ENCODE measurements at regions not wholly inside any gene's neighbourhood (a gene's known extent, or its start where the extent isn't known, plus 50 kb on each side); places are given as distances from the start of the nearest gene placed in this dataset.

DNA sequence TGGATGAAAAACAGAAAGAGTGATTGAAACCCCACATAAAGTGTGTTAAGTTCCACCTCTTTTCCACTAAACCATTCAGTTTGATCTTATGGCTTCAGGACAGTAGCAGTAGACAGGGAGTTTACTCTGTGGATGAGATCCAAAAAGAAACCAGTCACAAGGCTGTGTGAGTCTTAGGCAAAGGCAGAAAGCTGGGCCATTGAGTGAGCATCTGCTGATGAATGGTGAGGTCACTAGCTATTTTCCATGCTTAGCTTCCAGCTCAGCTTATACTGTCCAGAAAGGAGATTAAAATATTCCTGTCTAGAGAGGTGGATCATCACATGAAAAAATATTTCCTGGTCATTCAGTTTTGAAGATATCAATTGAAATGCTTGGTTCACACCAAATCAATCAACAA, 1643.9 kb downstream of the HACE1 start:
- Histone ChIP-seq H3K4me3 (ENCODE audit: extremely low read depth in 1 of 4, insufficient read depth in 2 of 4, low read depth in 3 of 4, low read length in 4 of 4) (no peak overlapping the region), H3K79me2 (ENCODE audit: control insufficient read depth in 1 of 2, insufficient read depth in 2 of 2, low read length in 2 of 2) (no peaks in the 10 kb centered on the region), H3K9ac (replicated peaks in 1 of 4; ENCODE audit: extremely low read depth in 1 of 4, low read depth in 3 of 4, low read length in 3 of 4) (no peak overlapping the region), H2AK5ac (ENCODE audit: low read depth, low read length) (no peak overlapping the region), H3K27ac (ENCODE audit: low read depth, low read length) (no peak overlapping the region), H4K91ac (replicated peaks; ENCODE audit: insufficient read length, low read length) (no peak overlapping the region), H3K36me3 (ENCODE audit: control insufficient read depth in 2 of 4, insufficient read depth in 4 of 4, low read length in 3 of 4) (no peaks in the 10 kb centered on the region), H2BK120ac (replicated peaks; ENCODE audit: low read depth, low read length) (no peak overlapping the region), H2BK5ac (ENCODE audit: low read depth, low read length) (no peak overlapping the region), H3K18ac (ENCODE audit: extremely low read depth, low read length) (no peak overlapping the region), H3K9me3 (ENCODE audit: insufficient read depth in 2 of 2, low read depth in 1 of 2, low read length in 1 of 2) (no peaks in the 10 kb centered on the region), H2BK12ac (ENCODE audit: low read depth, low read length) (no peak overlapping the region), H2AFZ (ENCODE audit: low read length) (no peak overlapping the region), H3K4me1 (replicated peaks in 1 of 4; ENCODE audit: control insufficient read depth in 3 of 4, insufficient read depth in 4 of 4, low read length in 3 of 4) (no peaks in the 10 kb centered on the region), H4K20me1 (replicated peaks in 1 of 2; ENCODE audit: control insufficient read depth in 1 of 2, insufficient read depth in 2 of 2, low read length in 2 of 2) (no peaks in the 10 kb centered on the region), H3K14ac (ENCODE audit: insufficient read length) (no peak overlapping the region), H3K4me2 (ENCODE audit: insufficient read depth in 1 of 2, low read depth in 2 of 2, low read length in 2 of 2) (no peak overlapping the region), H3K23ac (ENCODE audit: insufficient read length) (no peak overlapping the region), H2BK20ac (ENCODE audit: low read length) (no peak overlapping the region), H2BK15ac (ENCODE audit: low read length) (no peak overlapping the region), H3K23me2 (ENCODE audit: low read depth, low read length) (no peaks in the 10 kb centered on the region), H3K4ac (replicated peaks; ENCODE audit: insufficient read length, low read depth, low read length) (no peak overlapping the region), H3K56ac (replicated peaks; ENCODE audit: insufficient read length, low read depth, low read length) (no peak overlapping the region), H3K79me1 (ENCODE audit: low read depth, low read length) (no peaks in the 10 kb centered on the region), H4K5ac (ENCODE audit: insufficient read length, low read depth, low read length) (no peak overlapping the region), H4K8ac (ENCODE audit: extremely low read depth, insufficient read depth, low read length) (no peak overlapping the region), H3K27me3 (replicated peaks in 1 of 4; ENCODE audit: control insufficient read depth in 3 of 4, extremely low read depth in 1 of 4, insufficient read depth in 3 of 4, low read length in 3 of 4) (no peaks in the 10 kb centered on the region)
- DNase-seq (ENCODE audit: low read depth in 1 of 2, low spot score in 2 of 2), result no peak
- CTCF ChIA-PET (ENCODE audit: partially characterized antibody), result no interaction called here
- POLR2A ChIA-PET (ENCODE audit: partially characterized antibody), result no interaction called here
- TF ChIP-seq JUND (IDR thresholded peaks at IDR 0.05; ENCODE audit: low read length) (no peak), YY1 (IDR thresholded peaks at IDR 0.05; ENCODE audit: low read depth, low read length) (no peak), EGR1 (IDR thresholded peaks at IDR 0.05; ENCODE audit: borderline replicate concordance, low read depth, low read length) (no peak), CBX5 (IDR thresholded peaks at IDR 0.05; ENCODE audit: low read depth, low read length) (no peak)
- TF ChIP-seq, protein P1, sequence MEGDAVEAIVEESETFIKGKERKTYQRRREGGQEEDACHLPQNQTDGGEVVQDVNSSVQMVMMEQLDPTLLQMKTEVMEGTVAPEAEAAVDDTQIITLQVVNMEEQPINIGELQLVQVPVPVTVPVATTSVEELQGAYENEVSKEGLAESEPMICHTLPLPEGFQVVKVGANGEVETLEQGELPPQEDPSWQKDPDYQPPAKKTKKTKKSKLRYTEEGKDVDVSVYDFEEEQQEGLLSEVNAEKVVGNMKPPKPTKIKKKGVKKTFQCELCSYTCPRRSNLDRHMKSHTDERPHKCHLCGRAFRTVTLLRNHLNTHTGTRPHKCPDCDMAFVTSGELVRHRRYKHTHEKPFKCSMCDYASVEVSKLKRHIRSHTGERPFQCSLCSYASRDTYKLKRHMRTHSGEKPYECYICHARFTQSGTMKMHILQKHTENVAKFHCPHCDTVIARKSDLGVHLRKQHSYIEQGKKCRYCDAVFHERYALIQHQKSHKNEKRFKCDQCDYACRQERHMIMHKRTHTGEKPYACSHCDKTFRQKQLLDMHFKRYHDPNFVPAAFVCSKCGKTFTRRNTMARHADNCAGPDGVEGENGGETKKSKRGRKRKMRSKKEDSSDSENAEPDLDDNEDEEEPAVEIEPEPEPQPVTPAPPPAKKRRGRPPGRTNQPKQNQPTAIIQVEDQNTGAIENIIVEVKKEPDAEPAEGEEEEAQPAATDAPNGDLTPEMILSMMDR (IDR thresholded peaks at IDR 0.05; ENCODE audit: control extremely low read depth in 1 of 3, insufficient read depth in 1 of 3, low read depth in 1 of 3, low read length in 3 of 3), result no peak
- no peak for FAIRE-seq

All from H1 (cell line).